Loucy (cell line): ENCODE measurements at regions not wholly inside any gene's neighbourhood (a gene's known extent, or its start where the extent isn't known, plus 50 kb on each side); places are given as distances from the start of the nearest gene placed in this dataset.

Experiments
- H2AFZ ChIP-seq: fragments of 200-600 bp; sonication (generic); 2 replicates; pipeline ENCODE4 v1.6.0; 2016; ENCODE audit warnings: antibody characterized with exemption, mild to moderate bottlenecking, low read length, moderate library complexity
- H3F3A ChIP-seq: fragments of 200-600 bp; 2 replicates; pipeline ENCODE4 v1.6.0; 2016; ENCODE audit warnings: antibody characterized with exemption, low read depth, mild to moderate bottlenecking
- H3K27me3 ChIP-seq: fragments of 200-600 bp; sonication (generic); 2 replicates; pipeline ENCODE4 v1.6.1; 2014; ENCODE audit warnings: low read length, mild to moderate bottlenecking; ENCODE audit not compliant: insufficient read depth, poor library complexity, severe bottlenecking
- H3K36me3 ChIP-seq: fragments of 200-600 bp; sonication (generic); 2 replicates; pipeline ENCODE4 v1.6.1; 2016; ENCODE audit warnings: low read length; ENCODE audit not compliant: insufficient read depth
- H3K4me1 ChIP-seq: fragments of 200-600 bp; sonication (generic); 2 replicates; pipeline ENCODE4 v1.5.1; 2014; ENCODE audit warnings: low read length, mild to moderate bottlenecking; ENCODE audit not compliant: insufficient read depth, poor library complexity, severe bottlenecking
- H3K4me2 ChIP-seq: fragments of 200-600 bp; sonication (generic); 2 replicates; pipeline ENCODE4 v1.6.0; 2014; ENCODE audit warnings: antibody characterized with exemption, low read length, low read depth, mild to moderate bottlenecking; ENCODE audit not compliant: poor library complexity, severe bottlenecking
- H3K4me3 ChIP-seq: fragments of 200-600 bp; sonication (generic); 2 replicates; pipeline ENCODE4 v1.5.1; 2014; ENCODE audit warnings: low read length, mild to moderate bottlenecking, mixed read lengths; ENCODE audit not compliant: poor library complexity, severe bottlenecking
- H3K79me2 ChIP-seq: fragments of 200-600 bp; sonication (generic); 2 replicates; pipeline ENCODE4 v1.6.1; 2014; ENCODE audit warnings: low read length; ENCODE audit not compliant: insufficient read depth
- H3K9ac ChIP-seq: fragments of 200-600 bp; sonication (generic); 2 replicates; pipeline ENCODE4 v1.6.0; 2014; ENCODE audit warnings: mild to moderate bottlenecking, low read depth, low read length, moderate library complexity; ENCODE audit not compliant: poor library complexity, severe bottlenecking
- H3K9me2 ChIP-seq: fragments of 200-600 bp; sonication (generic); replicated peaks from 2 replicates; pipeline ENCODE4 v1.6.1; 2016; ENCODE audit warnings: low read depth, low read length, mixed read lengths
- H3K9me3 ChIP-seq: fragments of 200-600 bp; sonication (generic); 2 replicates; pipeline ENCODE4 v1.6.1; 2014; ENCODE audit warnings: mild to moderate bottlenecking, antibody characterized with exemption, low read length, low read depth; ENCODE audit not compliant: insufficient read depth
- H4K20me1 ChIP-seq: fragments of 200-600 bp; sonication (generic); 2 replicates; pipeline ENCODE4 v1.6.0; 2014; ENCODE audit warnings: antibody characterized with exemption, low read length, mild to moderate bottlenecking; ENCODE audit not compliant: insufficient read depth, poor library complexity, severe bottlenecking
- CTCF ChIP-seq: fragments of 200-600 bp; sonication (generic); conservative IDR thresholded peaks from 2 replicates; pipeline ENCODE4 v1.5.1; 2014; ENCODE audit warnings: mild to moderate bottlenecking, antibody characterized with exemption, low read length
- EZH2phosphoT487 ChIP-seq: fragments of 200-600 bp; IDR thresholded peaks from 2 replicates; pipeline ENCODE4 v1.6.1; 2018; ENCODE audit warnings: antibody characterized with exemption, mild to moderate bottlenecking, moderate library complexity, borderline replicate concordance

DNA sequence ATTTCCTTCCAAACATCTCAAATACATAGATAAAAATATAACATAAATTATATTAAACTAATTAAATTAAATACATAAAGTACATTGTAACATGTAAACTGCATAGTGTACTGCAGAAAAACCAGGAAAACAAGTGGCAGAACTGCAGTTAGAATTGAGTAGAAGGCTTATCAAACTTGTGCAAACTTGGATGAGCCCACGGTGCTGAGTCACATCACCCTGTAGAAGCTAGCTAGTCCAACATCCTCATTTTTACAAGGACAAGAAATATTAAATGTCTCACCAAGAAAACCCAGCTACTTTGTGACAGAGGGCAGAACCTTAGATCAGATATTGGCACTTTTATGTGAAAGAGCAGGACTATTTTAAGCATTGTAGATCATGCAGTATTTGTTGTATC lies 807.9 kb upstream of the NUDT12 start:
- H3K4me2 ChIP-seq: no peak overlapping the region
- no peaks in the 10 kb centered on the region for H3K9me2 ChIP-seq
- H3K4me1 ChIP-seq: no peaks in the 10 kb centered on the region
- no peaks in the 10 kb centered on the region for H3K36me3 ChIP-seq
- H3F3A ChIP-seq: no peaks in the 10 kb centered on the region
- no peak overlapping the region for H3K9ac ChIP-seq
- no peak overlapping the region for H3K4me3 ChIP-seq
- no peaks in the 10 kb centered on the region for H3K9me3 ChIP-seq
- no peak for TF ChIP-seq EZH2phosphoT487
- no peak for TF ChIP-seq CTCF
- no peaks in the 10 kb centered on the region for H3K27me3 ChIP-seq
- H2AFZ ChIP-seq: no peak overlapping the region
- H3K79me2 ChIP-seq: no peaks in the 10 kb centered on the region
- H4K20me1 ChIP-seq: no peaks in the 10 kb centered on the region

DNA sequence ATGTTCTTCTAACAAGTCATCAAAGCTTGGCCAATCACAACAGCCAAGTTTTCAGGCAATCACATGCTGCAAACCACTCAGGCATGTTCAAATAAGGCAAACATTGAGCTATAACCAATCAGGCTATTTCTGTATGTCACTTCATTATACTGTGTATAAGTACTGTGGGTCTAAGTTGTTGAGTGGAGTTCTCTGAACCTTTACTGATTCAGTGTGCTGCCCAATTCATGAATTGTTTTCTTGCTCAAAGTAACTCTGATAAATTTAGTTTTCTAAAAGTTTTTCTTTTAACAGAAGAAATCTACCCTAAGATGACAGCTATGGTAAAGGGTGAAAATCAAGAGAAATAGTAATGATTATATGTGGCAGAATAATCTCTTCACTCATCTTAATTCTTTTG lies 805.4 kb upstream of the NUDT12 start:
- Histone ChIP-seq H3K4me1 (no peaks in the 10 kb centered on the region), H3F3A (no peaks in the 10 kb centered on the region), H3K9me3 (no peaks in the 10 kb centered on the region), H2AFZ (no peak overlapping the region), H3K36me3 (no peaks in the 10 kb centered on the region), H3K4me2 (no peak overlapping the region), H3K9ac (no peak overlapping the region), H3K79me2 (no peaks in the 10 kb centered on the region), H3K27me3 (no peaks in the 10 kb centered on the region), H4K20me1 (no peaks in the 10 kb centered on the region), H3K9me2 (no peaks in the 10 kb centered on the region), H3K4me3 (no peak overlapping the region)
- no peak for TF ChIP-seq EZH2phosphoT487
- no peak for TF ChIP-seq CTCF

DNA sequence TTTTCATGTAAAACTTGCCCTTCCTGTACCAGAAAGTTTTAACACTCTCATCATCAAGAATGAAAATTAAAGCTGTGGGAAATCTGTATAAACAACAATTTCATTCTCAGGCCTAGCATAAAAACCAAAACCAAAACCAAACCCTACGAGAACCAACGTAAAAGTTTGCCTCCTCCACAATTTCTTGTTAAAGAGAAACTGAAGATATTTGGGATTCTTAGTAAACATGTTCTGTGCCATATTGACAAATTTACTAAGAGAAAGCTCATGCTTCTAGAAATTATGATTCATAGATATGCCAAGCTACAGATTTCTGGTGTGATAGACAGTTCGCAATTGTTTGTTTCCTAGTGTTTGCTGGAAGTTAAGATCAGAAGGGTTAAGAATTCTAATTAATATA lies 801.0 kb upstream of the NUDT12 start:
- H3K9me2 ChIP-seq: no peaks in the 10 kb centered on the region
- H3K9ac ChIP-seq: no peak overlapping the region
- H3K4me3 ChIP-seq: no peak overlapping the region
- H3K4me2 ChIP-seq: no peak overlapping the region
- H3K36me3 ChIP-seq: no peaks in the 10 kb centered on the region
- H3K27me3 ChIP-seq: no peaks in the 10 kb centered on the region
- H3K4me1 ChIP-seq: no peaks in the 10 kb centered on the region
- no peaks in the 10 kb centered on the region for H3K79me2 ChIP-seq
- no peaks in the 10 kb centered on the region for H3K9me3 ChIP-seq
- H4K20me1 ChIP-seq: no peaks in the 10 kb centered on the region
- TF ChIP-seq CTCF (no peak), EZH2phosphoT487 (no peak)
- no peaks in the 10 kb centered on the region for H3F3A ChIP-seq
- H2AFZ ChIP-seq: no peak overlapping the region
